SU-DHL-6 (cell line): ENCODE measurements at regions not wholly inside any gene's neighbourhood (a gene's known extent, or its start where the extent isn't known, plus 50 kb on each side); places are given as distances from the start of the nearest gene placed in this dataset.

Source experiments
- EZH2phosphoT487 ChIP-seq: fragments of 200-600 bp; sonication (generic), shearing (Covaris generic); conservative IDR thresholded peaks from 2 replicates; pipeline ENCODE4 v1.6.1; 2018; ENCODE audit warnings: mild to moderate bottlenecking, antibody characterized with exemption, low read length, moderate library complexity, mixed read lengths
- TF ChIP-seq, protein P1 (sequence below): fragments of 200-600 bp; sonication (generic); IDR thresholded peaks from one replicate; pipeline ENCODE4 v1.5.1; 2017; ENCODE audit warnings: antibody characterized with exemption, mild to moderate bottlenecking, low read length, moderate library complexity; ENCODE audit not compliant: insufficient read depth, poor library complexity, severe bottlenecking

DNA sequence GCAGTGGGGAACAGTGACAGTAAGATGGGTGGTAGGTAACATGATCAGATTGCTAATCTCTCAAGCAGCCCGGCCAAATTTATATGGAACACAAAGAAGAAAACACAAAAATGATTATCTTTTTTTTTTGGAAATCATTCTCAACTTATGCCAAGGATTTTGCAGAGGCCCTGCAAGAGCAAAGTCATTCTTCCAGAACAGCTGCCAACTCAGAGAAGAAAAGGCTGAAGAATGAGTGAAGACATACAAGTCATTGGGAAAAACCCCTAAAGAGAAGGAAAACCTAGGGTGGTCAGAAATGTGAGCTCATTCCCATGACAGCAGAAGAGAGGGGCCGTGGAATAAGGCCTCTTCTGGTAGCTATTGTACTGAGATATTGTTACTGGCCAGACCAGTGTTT is 246.7 kb downstream of the SHOX2 start:
- TF ChIP-seq, protein P1, sequence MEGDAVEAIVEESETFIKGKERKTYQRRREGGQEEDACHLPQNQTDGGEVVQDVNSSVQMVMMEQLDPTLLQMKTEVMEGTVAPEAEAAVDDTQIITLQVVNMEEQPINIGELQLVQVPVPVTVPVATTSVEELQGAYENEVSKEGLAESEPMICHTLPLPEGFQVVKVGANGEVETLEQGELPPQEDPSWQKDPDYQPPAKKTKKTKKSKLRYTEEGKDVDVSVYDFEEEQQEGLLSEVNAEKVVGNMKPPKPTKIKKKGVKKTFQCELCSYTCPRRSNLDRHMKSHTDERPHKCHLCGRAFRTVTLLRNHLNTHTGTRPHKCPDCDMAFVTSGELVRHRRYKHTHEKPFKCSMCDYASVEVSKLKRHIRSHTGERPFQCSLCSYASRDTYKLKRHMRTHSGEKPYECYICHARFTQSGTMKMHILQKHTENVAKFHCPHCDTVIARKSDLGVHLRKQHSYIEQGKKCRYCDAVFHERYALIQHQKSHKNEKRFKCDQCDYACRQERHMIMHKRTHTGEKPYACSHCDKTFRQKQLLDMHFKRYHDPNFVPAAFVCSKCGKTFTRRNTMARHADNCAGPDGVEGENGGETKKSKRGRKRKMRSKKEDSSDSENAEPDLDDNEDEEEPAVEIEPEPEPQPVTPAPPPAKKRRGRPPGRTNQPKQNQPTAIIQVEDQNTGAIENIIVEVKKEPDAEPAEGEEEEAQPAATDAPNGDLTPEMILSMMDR = no peak
- no peak for TF ChIP-seq EZH2phosphoT487
